ENCODE measurements at regions not wholly inside any gene's neighbourhood (a gene's known extent, or its start where the extent isn't known, plus 50 kb on each side); places are given as distances from the start of the nearest gene placed in this dataset.

GRCh38 chr1:50308878-50309277 is 114.4 kb downstream of the DMRTA2 start (continued):
- TF ChIP-seq REST (IDR thresholded peaks at IDR 0.05; ENCODE audit: borderline replicate concordance in 1 of 2, low read depth in 1 of 2, low read length in 2 of 2), result peak; percentile 95 to 99
- TF ChIP-seq RFXANK (CRISPR knock-in tag; IDR thresholded peaks at IDR 0.05), result no peak
- TF ChIP-seq ZBTB26 (CRISPR knock-in tag; IDR thresholded peaks at IDR 0.05; ENCODE audit: borderline replicate concordance), result peak; percentile 59; the same call in 1 of the 2 replicates
- peak; percentile 40; the same call in 1 of the 2 replicates for TF ChIP-seq MED1 (CRISPR knock-in tag; IDR thresholded peaks at IDR 0.05)
- peak; percentile 99 for TF ChIP-seq MIER2 (CRISPR knock-in tag; IDR thresholded peaks at IDR 0.05)
- TF ChIP-seq THRA (CRISPR knock-in tag; IDR thresholded peaks at IDR 0.05; ENCODE audit: borderline replicate concordance), result peak; percentile 47; the same call in 1 of the 2 replicates
- 0 out of 2 replicates have a peak, but pooled peaks have one; percentile 46 for TF ChIP-seq RFXAP (CRISPR knock-in tag; IDR thresholded peaks at IDR 0.05; ENCODE audit: borderline replicate concordance)
- TF ChIP-seq KLF11 (CRISPR knock-in tag; IDR thresholded peaks at IDR 0.05), result 0 out of 2 replicates have a peak, but pooled peaks have one; percentile 53
- TF ChIP-seq KAT2B (IDR thresholded peaks at IDR 0.05; ENCODE audit: borderline replicate concordance, low read depth, low read length), result no peak
- peak; percentile 70; the same call in 1 of the 2 replicates for TF ChIP-seq TGIF2 (CRISPR knock-in tag; IDR thresholded peaks at IDR 0.05)
- TF ChIP-seq RAD51 (IDR thresholded peaks at IDR 0.05; ENCODE audit: borderline replicate concordance), result no peak
- TF ChIP-seq MTA3 (CRISPR knock-in tag; IDR thresholded peaks at IDR 0.05), result no peak
- peak; percentile 87; the same call in 1 of the 2 replicates for TF ChIP-seq ZFP37 (CRISPR knock-in tag; IDR thresholded peaks at IDR 0.05; ENCODE audit: borderline replicate concordance)
- TF ChIP-seq ZNF335 (CRISPR knock-in tag; IDR thresholded peaks at IDR 0.05), result 0 out of 2 replicates have a peak, but pooled peaks have one; percentile 36
- TF ChIP-seq MIXL1 (CRISPR knock-in tag; IDR thresholded peaks at IDR 0.05), result peak; percentile 60; the same call in 1 of the 2 replicates
- TF ChIP-seq TFE3 (CRISPR knock-in tag; IDR thresholded peaks at IDR 0.05), result peak; percentile 80
- TF ChIP-seq FOXK1 (CRISPR knock-in tag; IDR thresholded peaks at IDR 0.05; ENCODE audit: borderline replicate concordance, low read depth), result peak; percentile 41; the same call in 1 of the 2 replicates
- TF ChIP-seq MXD4 (CRISPR knock-in tag; IDR thresholded peaks at IDR 0.05), result peak; percentile 32; the same call in 1 of the 2 replicates
- no peak for TF ChIP-seq NR2F6 (IDR thresholded peaks at IDR 0.05)
- peak; percentile 14; the same call in 1 of the 2 replicates for TF ChIP-seq NR2F6 (CRISPR knock-in tag; IDR thresholded peaks at IDR 0.05)
- TF ChIP-seq ZSCAN21 (CRISPR knock-in tag; IDR thresholded peaks at IDR 0.05; ENCODE audit: borderline replicate concordance), result 0 out of 2 replicates have a peak, but pooled peaks have one; percentile 59
- TF ChIP-seq ZNF607 (CRISPR knock-in tag; IDR thresholded peaks at IDR 0.05; ENCODE audit: borderline replicate concordance), result 0 out of 2 replicates have a peak, but pooled peaks have one; percentile 22
- TF ChIP-seq ZNF605 (CRISPR knock-in tag; IDR thresholded peaks at IDR 0.05), result peak; percentile 45; the same call in 1 of the 2 replicates
- TF ChIP-seq HDAC2 (CRISPR knock-in tag; IDR thresholded peaks at IDR 0.05), result peak; percentile 72; the same call in 1 of the 2 replicates
- TF ChIP-seq ATF3 (CRISPR knock-in tag; IDR thresholded peaks at IDR 0.05), result 0 out of 2 replicates have a peak, but pooled peaks have one; percentile 37
